Forelimb muscle (tissue), 1 donor: ENCODE measurements at regions not wholly inside any gene's neighbourhood (a gene's known extent, or its start where the extent isn't known, plus 50 kb on each side); places are given as distances from the start of the nearest gene placed in this dataset.

Source experiments
- DNase-seq: peaks from one replicate; pipeline ENCODE4 v3.0.0-alpha.2; 2013; ENCODE audit warnings: low read depth

- DNase-seq: no peak
Measured at GRCh38 chr3:189500798-189501495, 130.2 kb upstream of the TP63 start.

GRCh38 chr3:189502256-189502655 is 128.9 kb upstream of the TP63 start:
- no peak for DNase-seq

- DNase-seq: no peak
Measured at GRCh38 chr3:189502676-189503257, 128.4 kb upstream of the TP63 start.

GRCh38 chr3:189507856-189508255 is 123.3 kb upstream of the TP63 start:
- no peak for DNase-seq

GRCh38 chr3:189508784-189509501 is 122.2 kb upstream of the TP63 start:
- no peak for DNase-seq

- DNase-seq: no peak
Measured at GRCh38 chr3:189512039-189512438, 119.2 kb upstream of the TP63 start.

- no peak for DNase-seq
Measured at GRCh38 chr3:189512821-189513220, 118.4 kb upstream of the TP63 start.

GRCh38 chr3:189513281-189514117 is 117.7 kb upstream of the TP63 start:
- DNase-seq: no peak

- no peak for DNase-seq
Measured at GRCh38 chr3:189516039-189516438, 115.2 kb upstream of the TP63 start.

- no peak for DNase-seq
Measured at GRCh38 chr3:189517981-189518380, 113.2 kb upstream of the TP63 start.

- DNase-seq: no peak
Measured at GRCh38 chr3:189519458-189519857, 111.7 kb upstream of the TP63 start.

- no peak for DNase-seq
Measured at GRCh38 chr3:189529468-189529867, 101.7 kb upstream of the TP63 start.

GRCh38 chr3:189529889-189530471 is 101.2 kb upstream of the TP63 start:
- DNase-seq: no peak

- DNase-seq: no peak
Measured at GRCh38 chr3:189530822-189531221, 100.4 kb upstream of the TP63 start.

- DNase-seq: no peak
Measured at GRCh38 chr3:189531271-189531670, 99.9 kb upstream of the TP63 start.

- DNase-seq: no peak
Measured at GRCh38 chr3:189534531-189534930, 96.7 kb upstream of the TP63 start.

GRCh38 chr3:189537135-189537534 is 94.1 kb upstream of the TP63 start:
- DNase-seq: no peak

GRCh38 chr3:189547448-189547847 is 83.7 kb upstream of the TP63 start:
- DNase-seq: no peak

GRCh38 chr3:189548053-189548452 is 83.1 kb upstream of the TP63 start:
- DNase-seq: no peak

- no peak for DNase-seq
Measured at GRCh38 chr3:189551007-189551406, 80.2 kb upstream of the TP63 start.

GRCh38 chr3:189554868-189555557 is 76.2 kb upstream of the TP63 start:
- no peak for DNase-seq
